Activated CD4-positive, alpha-beta memory T cell treated with anti-CD3 and anti-CD28 coated beads, Interleukin-2, amount 10 ng/mL, durations not matched to agents 7 days and 5 days (primary cell): ENCODE measurements at regions not wholly inside any gene's neighbourhood (a gene's known extent, or its start where the extent isn't known, plus 50 kb on each side); places are given as distances from the start of the nearest gene placed in this dataset.

ENCODE experiments used
- CTCF ChIA-PET: fragments of 350-600 bp; sonication (Branson Sonifier 250); formaldehyde crosslinking; loops from one replicate; lab custom pipeline; 2021; ENCODE audit warnings: antibody characterized with exemption, inconsistent platforms; lab: Charles Lee
- POLR2A ChIA-PET: fragments of 350-600 bp; sonication (Branson Sonifier 250); formaldehyde crosslinking; loops from one replicate; lab custom pipeline; 2021; ENCODE audit warnings: antibody characterized with exemption; lab: Charles Lee
- DNase-seq: peaks from one replicate; pipeline ENCODE4 v3.0.0-alpha.2; 2020
- H3K27ac Mint-ChIP-seq: one replicate; pipeline ENCODE4 v1.8.0; 2021; ENCODE audit warnings: mild to moderate bottlenecking, mixed read lengths
- H3K27me3 Mint-ChIP-seq: one replicate; pipeline ENCODE4 v1.8.0; 2021; ENCODE audit warnings: mixed read lengths
- H3K36me3 Mint-ChIP-seq: one replicate; pipeline ENCODE4 v1.8.0; 2021; ENCODE audit warnings: low read depth, mixed read lengths
- H3K4me1 Mint-ChIP-seq: one replicate; pipeline ENCODE4 v1.8.0; 2021; ENCODE audit warnings: mixed read lengths
- H3K4me3 Mint-ChIP-seq: one replicate; pipeline ENCODE4 v1.8.0; 2021; ENCODE audit warnings: mild to moderate bottlenecking, mixed read lengths
- H3K9me3 Mint-ChIP-seq: one replicate; pipeline ENCODE4 v1.8.0; 2021; ENCODE audit warnings: mixed read lengths

GRCh38 chr2:105951384-105951694, 206.6 kb downstream of the NCK2 start:
- POLR2A ChIA-PET: no interaction called here
- no peak for DNase-seq
- no peak overlapping the region for H3K4me3 Mint-ChIP-seq
- H3K27me3 Mint-ChIP-seq: peaks cover 4% of the 10 kb centered on the region
- H3K4me1 Mint-ChIP-seq: peaks cover 9% of the 10 kb centered on the region
- no peaks in the 10 kb centered on the region for H3K36me3 Mint-ChIP-seq
- no peak overlapping the region for H3K27ac Mint-ChIP-seq
- no peaks in the 10 kb centered on the region for H3K9me3 Mint-ChIP-seq
- CTCF ChIA-PET: no interaction called here

GRCh38 chr2:105950521-105951383, 206.0 kb downstream of the NCK2 start:
- Mint-ChIP-seq H3K4me1 (peaks cover 9% of the 10 kb centered on the region), H3K36me3 (no peaks in the 10 kb centered on the region), H3K4me3 (no peak overlapping the region), H3K9me3 (no peaks in the 10 kb centered on the region), H3K27me3 (peaks cover 2% of the 10 kb centered on the region), H3K27ac (no peak overlapping the region)
- ChIA-PET CTCF (interaction anchor here (0.7 kb wide), 1 partner anchor 160 kb away, joined by 3 read pairs; no protein-coding TSS in a partner anchor), POLR2A (no interaction called here)
- DNase-seq: no peak

GRCh38 chr2:105943977-105944376, 199.3 kb downstream of the NCK2 start:
- H3K27me3 Mint-ChIP-seq: peaks cover 2% of the 10 kb centered on the region

More at GRCh38 chr2:105943977-105944376, 199.3 kb downstream of the NCK2 start:
- ChIA-PET POLR2A (no interaction called here), CTCF (no interaction called here)
- H3K4me1 Mint-ChIP-seq: no peaks in the 10 kb centered on the region
- H3K9me3 Mint-ChIP-seq: peaks cover 13% of the 10 kb centered on the region
- H3K36me3 Mint-ChIP-seq: peaks cover 5% of the 10 kb centered on the region
- H3K27ac Mint-ChIP-seq: no peak overlapping the region
- no peak overlapping the region for H3K4me3 Mint-ChIP-seq
- DNase-seq: no peak
